Stimulated activated CD4-positive, alpha-beta T cell treated with anti-CD3 and anti-CD28 coated beads, TNF-alpha, amount 100 ng/mL, for 4 hours (primary cell): ENCODE measurements at regions not wholly inside any gene's neighbourhood (a gene's known extent, or its start where the extent isn't known, plus 50 kb on each side); places are given as distances from the start of the nearest gene placed in this dataset.
"Not testable (repeated sequence)": the region's sequence is repeated elsewhere in the genome, so short reads cannot be mapped to it uniquely, and the experiment has no call there.

Experiments
- DNase-seq, 3 experiments: peaks; one replicate each; pipeline ENCODE4 v3.0.0-alpha.2; 2020; ENCODE audit warnings: low read depth in 3 of 3

DNA sequence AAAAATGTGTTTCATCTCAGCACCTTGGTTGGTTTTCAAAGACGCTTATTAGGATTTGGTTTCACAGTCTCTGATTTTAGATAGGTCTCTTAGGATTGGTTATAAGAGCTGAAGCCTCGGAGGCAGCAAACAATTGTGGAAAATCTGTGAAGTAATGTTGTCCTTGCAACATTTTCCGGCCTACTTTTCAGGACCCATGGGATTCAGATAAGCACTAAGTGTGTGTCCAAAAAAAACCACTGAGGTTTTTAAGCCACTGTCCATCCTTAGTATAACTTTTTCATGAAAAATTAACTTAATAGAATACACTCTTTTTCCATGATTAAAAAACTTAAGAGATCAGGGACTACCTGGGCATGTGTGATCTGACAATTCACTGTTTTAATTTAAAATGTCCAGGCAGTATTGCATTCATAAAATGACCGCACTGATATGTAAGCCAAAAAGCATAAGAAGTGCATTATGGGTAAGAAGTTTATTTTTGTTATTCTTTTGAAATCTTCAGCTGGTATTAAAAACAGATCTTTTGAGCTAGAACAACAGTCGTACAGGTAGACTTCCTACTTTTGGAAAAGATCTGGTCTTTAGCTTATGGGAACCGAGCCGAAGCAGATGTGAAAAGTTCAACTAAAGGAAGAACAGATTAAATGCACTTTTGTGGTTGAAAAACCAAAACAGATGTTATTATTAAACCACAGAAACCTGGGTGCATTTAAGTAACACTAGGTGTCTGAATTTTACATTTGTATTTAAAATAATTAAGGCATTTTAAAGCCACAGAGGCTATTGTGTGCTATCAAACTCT lies 479.4 kb upstream of the ZEB2 start:
- no peak for DNase-seq

DNA sequence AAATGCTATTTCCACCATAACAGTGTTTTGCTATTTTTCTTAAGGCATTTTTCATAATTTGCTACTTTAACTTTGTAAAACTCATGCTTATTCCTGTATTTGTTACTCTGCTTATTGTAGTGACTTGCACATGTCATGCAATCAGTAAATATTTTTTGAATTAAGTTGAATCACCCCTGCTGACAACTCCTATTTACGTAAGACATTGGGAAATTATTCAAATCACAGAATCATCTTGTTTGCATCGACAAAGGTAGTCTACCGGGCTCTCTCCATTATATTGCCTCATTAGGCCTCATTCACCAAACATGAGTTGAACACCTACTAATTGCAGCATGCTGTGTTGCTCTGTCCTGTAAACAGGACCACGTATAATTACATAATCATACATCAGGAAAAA lies 478.5 kb upstream of the ZEB2 start:
- DNase-seq: no peak

DNA sequence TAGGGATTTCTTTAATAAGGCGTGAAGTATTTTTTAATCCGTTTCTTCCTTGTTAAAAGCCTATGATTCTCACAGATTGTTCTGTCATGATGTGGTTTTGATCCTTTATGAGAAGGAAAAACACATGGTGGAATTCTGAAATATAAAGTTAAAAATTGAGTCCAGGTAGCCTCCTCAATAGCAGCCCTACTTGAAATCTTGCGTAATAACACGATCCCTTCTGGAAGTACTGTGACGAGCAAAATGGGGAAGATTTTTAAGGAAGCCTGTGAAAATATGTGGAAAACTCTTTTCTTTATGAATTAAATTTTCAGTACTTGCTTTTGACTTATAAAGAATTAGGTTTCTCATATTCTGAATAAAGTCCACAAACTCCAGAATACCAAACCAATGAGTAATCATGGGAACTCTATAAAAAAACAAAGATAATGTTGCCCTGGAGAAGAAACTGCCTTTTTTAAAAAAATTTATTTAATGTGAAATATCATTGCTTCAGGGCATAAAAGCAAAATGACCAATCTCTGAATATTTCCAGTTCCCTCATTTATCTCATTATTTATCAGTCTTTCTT lies 476.4 kb upstream of the ZEB2 start:
- DNase-seq: no peak

DNA sequence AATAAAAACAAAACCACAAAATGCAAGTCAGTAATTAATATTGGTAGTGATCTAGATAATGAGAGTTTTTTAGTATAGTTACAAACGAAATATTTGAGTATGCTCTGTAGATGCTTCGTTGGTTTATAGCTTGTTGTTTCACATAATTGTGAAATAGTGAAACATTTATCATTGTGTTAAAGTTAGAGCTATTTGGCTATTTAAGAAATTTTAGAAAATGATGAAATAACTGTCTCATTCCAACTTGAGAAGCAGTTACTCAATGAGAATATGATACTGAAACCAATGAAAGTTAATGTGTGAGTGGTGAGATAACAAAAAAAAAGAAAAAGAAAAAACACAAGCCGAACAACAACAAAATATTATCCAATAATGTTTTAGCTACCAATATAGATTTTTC lies 475.6 kb upstream of the ZEB2 start:
- DNase-seq: no peak

DNA sequence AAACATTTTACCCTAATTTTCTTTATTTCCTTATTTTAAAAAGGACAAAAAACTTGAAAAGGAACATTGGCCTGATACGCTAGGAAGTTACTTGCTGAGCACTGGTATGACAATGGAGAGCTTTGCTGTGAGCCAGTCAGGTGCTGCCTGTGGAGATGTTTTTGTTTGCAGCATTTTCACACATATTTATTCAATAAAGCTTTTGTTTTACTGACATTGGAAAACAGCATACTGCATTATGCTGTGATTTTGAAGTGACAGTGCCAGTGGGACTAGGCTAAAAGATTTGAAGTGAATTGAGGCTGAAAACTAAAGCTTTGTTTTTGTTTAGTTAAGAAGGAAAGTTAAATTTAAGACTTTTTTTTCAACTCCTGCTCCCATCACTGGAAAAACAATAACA lies 470.7 kb upstream of the ZEB2 start:
- DNase-seq: no peak

DNA sequence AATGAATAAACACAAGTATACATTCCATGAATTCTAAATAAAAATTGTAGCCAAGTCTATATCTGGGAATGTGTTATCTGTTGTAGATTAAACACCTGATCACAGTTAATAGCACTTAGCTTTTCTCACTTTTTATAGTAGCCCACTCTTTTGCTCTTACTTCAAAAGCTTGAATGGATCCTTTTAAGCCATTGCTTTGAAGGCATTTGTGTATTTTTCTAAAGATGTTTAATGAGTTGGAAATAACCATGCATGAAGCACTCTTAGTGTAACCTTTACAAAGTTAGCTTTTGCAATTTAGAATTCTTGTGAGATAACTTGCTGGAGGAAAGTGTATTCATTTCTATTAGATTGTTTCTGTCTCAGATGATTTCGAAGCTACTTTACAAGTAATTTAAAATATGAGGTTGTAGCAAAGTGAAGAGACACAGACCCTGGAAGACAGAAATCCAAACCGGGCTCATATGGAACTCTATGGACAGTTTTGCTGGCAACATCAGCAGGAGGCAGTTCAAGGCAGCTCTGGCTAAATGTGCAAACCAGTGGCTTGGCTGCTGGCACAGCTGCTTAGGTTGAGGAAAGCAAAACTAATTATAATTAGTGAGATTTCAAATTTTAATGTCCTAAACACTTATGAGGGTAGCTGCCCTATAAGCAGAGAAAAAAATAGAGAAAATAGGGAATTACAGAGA lies 469.8 kb upstream of the ZEB2 start:
- DNase-seq: no peak

DNA sequence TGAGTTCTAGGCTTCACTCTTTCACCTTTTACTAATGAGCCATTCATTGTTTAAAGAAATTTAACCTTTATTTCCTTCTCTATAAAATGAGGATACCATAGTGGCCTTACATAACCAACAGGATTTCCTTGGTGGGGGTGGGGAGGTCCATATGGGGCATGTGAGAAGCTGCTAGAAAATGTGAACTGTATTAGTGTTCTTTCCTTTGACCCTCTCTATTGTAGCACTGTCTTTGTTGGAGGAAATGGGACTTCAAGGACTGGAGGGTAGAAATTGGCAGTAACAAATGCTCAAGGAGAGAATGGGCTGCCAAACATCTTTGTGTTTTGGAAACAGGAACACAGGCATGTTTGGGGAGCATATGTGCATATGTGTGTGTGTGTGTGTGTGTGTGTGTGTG lies 468.7 kb upstream of the ZEB2 start:
- no peak for DNase-seq

DNA sequence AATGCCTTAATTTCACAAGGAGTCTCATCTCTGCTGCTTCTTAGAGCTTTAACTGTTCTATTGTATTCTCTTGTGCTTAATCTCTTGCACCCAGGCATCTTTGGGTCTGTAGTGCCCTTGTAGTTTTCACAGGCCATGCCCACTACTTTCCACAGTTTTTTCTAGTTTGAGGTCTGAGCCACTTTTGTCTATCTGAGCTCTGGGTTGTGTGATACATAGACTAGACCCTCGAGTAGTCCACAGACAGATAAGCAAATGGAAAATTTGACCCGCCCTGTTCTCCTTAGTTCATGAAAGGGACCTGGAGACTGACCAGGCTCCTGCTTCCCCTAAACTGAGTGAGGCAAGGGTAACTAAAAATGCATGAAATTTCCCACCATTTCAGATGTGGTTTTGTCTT lies 466.8 kb upstream of the ZEB2 start:
- no peak for DNase-seq

DNA sequence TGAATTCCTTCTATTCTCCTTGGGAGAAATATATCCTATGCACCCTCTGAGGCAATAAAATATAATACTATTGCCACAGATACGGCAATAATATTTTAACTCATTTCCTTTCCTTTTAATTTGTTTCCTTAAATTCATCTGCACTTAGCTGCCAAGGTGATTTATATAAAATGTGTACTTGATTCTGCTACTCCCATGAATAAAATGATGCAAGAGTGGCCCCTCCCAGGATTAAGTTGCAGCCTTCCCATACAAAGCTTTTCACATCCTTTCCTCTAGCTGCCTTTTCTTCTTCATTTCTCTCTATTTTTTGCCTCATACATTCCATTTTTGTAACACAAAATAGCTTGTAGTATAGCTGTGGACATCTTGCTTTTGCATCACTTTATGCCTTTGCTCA lies 464.1 kb upstream of the ZEB2 start:
- DNase-seq: no peak

DNA sequence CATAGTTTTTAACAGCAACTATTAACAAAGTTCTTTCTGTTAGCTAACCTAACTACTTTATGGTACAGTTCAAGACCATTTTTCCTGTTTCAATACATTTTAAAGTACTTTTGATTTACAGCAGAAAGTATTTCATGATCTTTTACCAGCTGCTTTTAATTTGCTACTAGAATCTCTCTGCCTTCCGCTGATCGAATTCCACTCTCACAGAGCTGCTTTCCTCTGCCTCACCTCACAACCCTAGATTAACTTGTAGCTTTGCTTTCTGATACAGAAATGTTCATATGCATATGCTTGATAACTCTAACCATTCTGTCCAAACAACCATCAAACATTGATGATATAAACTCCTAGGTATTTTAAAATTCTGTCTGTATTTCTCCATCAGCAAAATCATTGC lies 463.2 kb upstream of the ZEB2 start:
- DNase-seq: no peak

DNA sequence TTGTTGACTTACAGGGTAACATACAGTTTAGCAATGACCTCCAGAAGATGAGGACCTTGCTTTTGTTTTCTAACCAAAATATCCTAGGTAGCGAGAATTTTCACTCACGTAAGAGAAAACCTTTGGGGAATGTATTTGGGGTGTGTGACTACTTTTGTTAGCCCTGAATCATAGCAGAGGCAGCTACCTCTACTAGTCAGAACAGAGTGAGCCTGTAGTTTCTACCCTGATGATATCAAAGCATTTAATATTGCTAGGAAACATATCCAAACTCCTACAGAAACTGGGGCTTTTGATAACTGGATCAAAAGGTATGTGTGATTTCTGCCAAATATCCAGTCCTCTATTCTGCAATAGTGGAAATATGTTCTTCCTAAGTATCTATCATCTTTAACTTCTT lies 462.6 kb upstream of the ZEB2 start:
- DNase-seq: no peak

DNA sequence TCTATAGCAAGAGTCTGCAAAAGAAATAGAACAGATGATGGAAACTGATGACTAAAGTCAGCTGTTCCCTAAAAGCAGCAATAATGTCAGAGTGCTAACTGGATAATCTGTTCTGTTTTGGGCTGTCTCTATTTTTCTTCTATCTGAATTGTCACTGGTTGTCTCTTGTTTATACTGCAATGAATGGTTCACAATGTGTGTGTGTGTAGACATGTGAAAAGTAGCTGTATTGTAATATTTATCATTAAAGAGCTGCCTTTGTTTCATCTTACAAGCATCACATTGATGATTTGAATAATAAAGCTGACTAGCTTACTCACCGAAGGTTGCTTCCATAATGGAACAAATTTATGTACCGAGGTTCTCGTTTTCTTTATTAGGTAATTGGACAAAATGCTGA lies 456.0 kb upstream of the ZEB2 start:
- DNase-seq: no peak

DNA sequence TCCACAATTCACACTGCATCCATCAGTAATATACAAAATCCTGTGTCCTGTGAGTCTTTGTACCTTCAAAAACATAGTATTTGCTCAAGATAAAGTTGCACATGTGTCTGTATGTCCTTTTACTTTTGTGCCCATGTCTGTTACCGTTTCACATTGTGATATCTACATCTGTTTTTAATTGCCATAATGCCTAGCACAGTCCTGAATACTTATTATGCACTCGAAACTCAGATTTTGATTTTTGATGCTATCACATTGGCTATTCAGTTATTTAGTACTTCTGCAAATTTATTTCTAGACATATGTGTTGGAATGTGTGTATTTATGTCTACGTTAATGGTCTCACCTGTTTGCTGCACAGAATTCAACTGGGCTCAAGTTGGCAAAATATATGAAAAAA lies 452.8 kb upstream of the ZEB2 start:
- no peak for DNase-seq

DNA sequence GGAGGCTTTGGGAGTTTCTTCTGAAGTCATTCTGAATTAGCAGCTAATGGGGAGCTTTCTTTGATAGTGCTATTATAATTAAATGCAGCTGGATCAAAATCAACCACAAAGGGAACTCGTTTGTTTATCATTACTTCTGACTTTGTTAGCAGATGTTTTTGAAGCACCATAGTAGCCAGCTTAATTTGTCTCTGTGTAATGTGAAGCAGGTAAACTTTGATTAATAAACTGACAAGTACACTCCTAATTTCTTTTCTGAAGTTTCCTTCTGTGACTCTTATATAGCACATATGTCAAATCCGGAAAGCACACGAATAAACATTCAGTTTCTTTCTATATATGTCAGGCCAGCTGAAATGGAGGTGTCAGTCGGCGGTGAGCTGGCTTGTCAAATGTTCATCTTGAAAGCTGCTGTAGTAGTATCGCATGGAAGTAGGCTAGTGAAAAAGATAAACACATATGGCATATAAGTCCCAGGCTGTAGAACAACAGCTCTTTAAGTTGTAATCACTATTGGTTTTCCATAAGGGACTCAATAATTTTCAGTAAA lies 451.9 kb upstream of the ZEB2 start:
- no peak for DNase-seq

DNA sequence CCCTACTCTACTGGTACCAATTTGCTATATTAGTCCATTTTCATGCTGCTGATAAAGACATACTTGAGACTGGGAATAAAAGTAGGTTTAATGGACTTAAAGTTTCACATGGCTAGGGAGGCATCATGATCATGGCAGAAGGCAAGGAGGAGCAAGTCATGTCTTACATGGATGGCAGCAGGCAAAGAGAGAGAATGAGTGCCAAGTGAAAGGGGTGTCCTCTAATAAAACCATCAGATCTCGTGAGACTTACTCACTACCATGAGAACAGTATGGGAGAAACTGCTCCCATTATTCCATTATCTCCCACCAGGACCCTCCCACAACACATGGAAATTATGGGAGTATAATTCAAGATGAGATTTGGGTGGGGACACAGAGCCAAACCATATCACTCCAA lies 450.5 kb upstream of the ZEB2 start:
- DNase-seq: not testable (repeated sequence)

DNA sequence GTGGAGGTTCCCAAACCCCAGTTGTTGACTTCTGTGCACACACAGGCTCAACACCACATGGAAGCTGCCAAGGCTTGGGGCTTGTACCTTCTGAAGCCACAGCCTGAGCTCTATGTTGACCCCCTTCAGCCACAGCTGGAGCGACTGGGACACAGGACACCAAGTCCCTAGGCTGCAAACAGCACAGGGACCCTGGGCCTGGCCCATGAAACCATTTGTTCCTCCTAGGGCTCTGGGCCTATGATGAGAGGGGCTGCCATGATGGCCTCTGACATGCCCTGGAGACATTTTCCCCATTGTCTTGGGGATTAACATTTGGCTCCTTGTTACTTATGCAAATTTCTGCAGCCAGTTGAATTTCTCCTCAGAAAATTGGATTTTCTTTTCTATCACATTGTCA lies 449.6 kb upstream of the ZEB2 start:
- not testable (repeated sequence) for DNase-seq

DNA sequence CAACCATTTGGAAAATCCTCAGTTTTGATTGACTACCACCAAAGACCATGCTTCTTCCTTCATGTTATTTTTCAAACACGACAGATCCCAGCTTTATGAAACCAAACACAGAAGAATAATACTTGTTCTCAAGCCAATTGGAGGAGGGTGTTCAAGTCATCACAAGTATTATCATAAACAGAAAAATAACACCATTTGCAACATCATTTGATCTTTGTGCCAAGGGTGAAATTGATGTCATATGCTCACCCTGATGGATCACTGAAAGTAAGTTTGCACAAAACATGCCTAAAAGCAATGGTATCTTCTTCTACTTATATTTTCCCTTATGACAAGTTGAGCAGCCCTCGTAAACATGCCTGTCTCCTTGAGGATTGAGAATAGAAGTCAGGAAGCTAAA lies 448.0 kb upstream of the ZEB2 start:
- DNase-seq: no peak

DNA sequence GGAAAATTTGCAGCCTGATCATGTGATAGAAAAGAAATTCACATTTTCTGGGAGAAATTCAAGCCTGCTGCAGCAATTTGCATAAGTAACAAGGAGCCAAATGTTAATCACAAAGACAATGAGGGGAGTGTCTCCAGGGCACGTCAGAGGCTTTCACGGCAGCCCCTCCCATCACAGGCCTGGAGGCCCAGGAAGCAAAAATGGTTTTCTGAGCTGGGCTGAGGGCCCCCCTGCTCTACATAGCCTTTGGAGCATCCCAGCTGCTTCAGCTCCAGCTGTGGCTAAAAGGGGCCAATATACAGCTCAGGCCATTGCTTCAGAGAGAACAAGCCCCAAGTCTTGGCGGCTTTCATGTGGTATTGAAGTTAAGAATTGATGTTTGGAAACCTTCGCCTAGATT lies 445.3 kb upstream of the ZEB2 start:
- no peak for DNase-seq

DNA sequence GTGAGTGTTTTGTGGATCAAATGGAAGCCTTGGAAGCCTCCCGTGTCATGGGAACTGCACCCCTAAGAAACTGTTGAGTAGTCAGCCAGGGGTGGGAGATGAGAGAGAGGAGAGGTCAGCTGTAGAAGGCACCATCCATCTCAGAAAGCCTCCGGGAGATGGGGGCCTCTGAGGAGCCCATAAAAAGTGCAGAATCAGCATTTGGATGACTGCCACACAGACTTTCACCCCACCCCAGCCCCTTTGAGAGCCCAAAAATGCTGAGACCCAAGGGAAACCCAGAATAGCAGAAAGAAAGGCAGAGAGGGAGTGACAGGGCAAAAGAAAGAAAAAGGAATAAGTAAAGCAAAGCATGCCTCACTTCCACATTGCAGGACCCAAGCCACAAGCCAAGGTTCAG lies 443.1 kb upstream of the ZEB2 start:
- no peak for DNase-seq

DNA sequence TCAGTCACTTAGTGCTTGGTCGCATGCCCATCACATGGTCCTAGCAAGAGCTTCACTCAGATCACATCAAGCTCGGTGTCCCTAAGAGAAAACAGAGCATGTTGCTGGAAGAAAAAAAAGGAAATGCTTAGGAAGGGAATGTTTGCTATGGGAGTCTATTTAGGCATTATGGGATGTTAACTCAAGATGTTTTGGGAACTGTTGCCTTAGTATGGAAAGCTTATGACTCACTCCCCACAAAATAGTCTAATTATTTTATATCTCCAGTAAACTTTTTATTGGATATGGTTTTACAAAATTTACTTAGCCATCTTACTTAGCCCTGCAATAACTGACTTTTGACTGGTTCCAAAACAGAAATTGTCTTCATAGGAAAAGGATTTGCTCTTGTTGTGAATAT lies 439.5 kb upstream of the ZEB2 start:
- DNase-seq: no peak

DNA sequence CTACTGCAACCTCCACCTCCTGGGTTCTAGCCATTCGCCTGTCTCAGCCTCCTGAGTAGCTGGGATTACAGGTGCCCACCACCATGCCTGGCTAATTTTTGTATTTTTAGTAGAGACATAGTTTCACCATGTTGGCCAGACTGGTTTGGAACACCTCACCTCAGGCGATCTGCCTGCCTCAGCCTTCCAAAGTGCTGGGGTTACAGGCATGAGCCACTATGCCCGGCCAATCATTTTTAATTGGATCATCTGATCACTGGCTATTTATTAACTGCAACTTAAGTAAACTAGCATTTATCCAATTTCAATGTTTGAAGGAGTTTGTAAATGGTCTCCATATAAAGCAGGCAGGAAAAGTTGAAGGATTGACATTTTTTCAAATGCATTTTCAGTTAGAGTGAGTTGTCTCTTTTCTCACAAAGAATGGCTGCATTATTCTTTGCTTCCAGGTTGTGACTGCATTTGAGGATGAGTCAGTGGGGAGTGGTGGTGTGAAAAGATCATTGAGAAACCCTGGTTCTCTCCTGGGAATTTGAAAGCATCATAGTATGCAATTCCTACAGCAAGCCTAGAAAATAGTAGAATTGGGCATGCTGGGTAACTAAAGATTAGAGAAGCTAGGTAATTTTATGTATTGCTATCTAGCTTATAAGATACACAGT lies 431.1 kb upstream of the ZEB2 start:
- no peak for DNase-seq

DNA sequence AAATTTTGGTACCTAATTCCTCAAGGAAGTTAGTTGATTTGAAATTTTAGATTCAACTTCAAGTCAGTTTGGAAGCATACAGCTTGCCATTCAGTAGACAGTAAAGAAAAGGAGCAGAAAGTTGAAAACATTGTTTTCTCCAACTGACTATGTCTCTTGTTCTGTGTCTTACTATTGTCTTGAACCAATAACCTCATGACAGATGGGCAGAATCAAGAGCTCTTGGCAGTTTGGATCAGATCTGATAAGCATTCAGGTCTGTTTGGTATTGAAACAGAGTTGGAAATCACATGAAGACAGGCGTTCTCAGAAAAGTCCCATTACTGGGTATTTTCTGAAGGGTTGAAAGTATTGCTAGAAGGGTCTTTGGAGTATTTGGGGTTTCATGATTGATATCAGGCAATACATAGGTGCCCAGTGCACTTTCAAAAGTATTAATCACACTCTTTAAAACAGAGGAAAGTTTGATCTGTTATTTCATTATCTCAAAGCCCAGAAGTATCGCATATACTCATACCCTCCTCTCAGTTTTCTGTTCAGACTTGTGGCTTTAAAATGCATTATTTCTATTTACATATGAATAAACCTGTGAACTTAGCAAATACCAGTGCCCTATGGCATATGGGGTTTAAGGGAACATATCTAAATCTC lies 428.4 kb upstream of the ZEB2 start:
- no peak for DNase-seq
